Neural cell (in vitro differentiated cells): ENCODE measurements at regions not wholly inside any gene's neighbourhood (a gene's known extent, or its start where the extent isn't known, plus 50 kb on each side); places are given as distances from the start of the nearest gene placed in this dataset.

Experiments used
- CTCF ChIP-seq: fragments of 450-650 bp; IDR thresholded peaks from 2 replicates; pipeline ENCODE4 v1.5.1; 2014; ENCODE audit warnings: antibody characterized with exemption, mild to moderate bottlenecking, moderate library complexity; ENCODE audit not compliant: poor library complexity, severe bottlenecking
- EP300 ChIP-seq: fragments of 450-650 bp; conservative IDR thresholded peaks from 2 replicates; pipeline ENCODE4 v1.6.1; 2014; ENCODE audit warnings: antibody characterized with exemption, mild to moderate bottlenecking, moderate library complexity; ENCODE audit not compliant: poor library complexity, severe bottlenecking
- EZH2 ChIP-seq: fragments of 200-600, 300-800 bp; shearing (Covaris generic), sonication (generic); IDR thresholded peaks from 2 replicates; pipeline ENCODE4 v1.6.1; 2014; ENCODE audit warnings: antibody characterized with exemption, low read length, borderline replicate concordance, mild to moderate bottlenecking; ENCODE audit not compliant: insufficient read depth, poor library complexity, severe bottlenecking
- POLR2AphosphoS5 ChIP-seq: IDR thresholded peaks from 2 replicates; pipeline ENCODE4 v1.6.1; 2012
- RAD21 ChIP-seq: fragments of 450-650 bp; conservative IDR thresholded peaks from 2 replicates; pipeline ENCODE4 v1.6.1; 2014; ENCODE audit warnings: antibody characterized with exemption, mild to moderate bottlenecking, moderate library complexity
- REST ChIP-seq: IDR thresholded peaks from 2 replicates; pipeline ENCODE4 v1.6.1; 2012; ENCODE audit warnings: borderline replicate concordance
- SMC3 ChIP-seq: fragments of 450-650 bp; conservative IDR thresholded peaks from 2 replicates; pipeline ENCODE4 v1.6.1; 2014; ENCODE audit warnings: antibody characterized with exemption, mild to moderate bottlenecking, moderate library complexity; ENCODE audit not compliant: poor library complexity
- TAF1 ChIP-seq: IDR thresholded peaks from 2 replicates; pipeline ENCODE4 v1.6.1; 2012; ENCODE audit warnings: low read depth

- no peak for TF ChIP-seq CTCF
- no peak for TF ChIP-seq REST
- TF ChIP-seq EP300: no peak
- no peak for TF ChIP-seq SMC3
- TF ChIP-seq POLR2AphosphoS5: no peak
- TF ChIP-seq RAD21: no peak
- no peak for TF ChIP-seq EZH2
- no peak for TF ChIP-seq TAF1
Observed at GRCh38 chr4:67218883-67219282, 326.4 kb downstream of the CENPC start.
